IPS DF 6.9 (cell line): ENCODE measurements at regions not wholly inside any gene's neighbourhood (a gene's known extent, or its start where the extent isn't known, plus 50 kb on each side); places are given as distances from the start of the nearest gene placed in this dataset.
"Not testable (repeated sequence)": the region's sequence is repeated elsewhere in the genome, so short reads cannot be mapped to it uniquely, and the experiment has no call there.

Experiments
- DNase-seq: peaks from one replicate; pipeline ENCODE4 v3.0.0-alpha.2; 2013; ENCODE audit warnings: low read depth, low spot score
- H3K27ac ChIP-seq: one replicate; pipeline ENCODE4 v1.5.1; 2013; ENCODE audit warnings: low read length, control low read depth
- H3K27me3 ChIP-seq: 2 replicates; pipeline ENCODE4 v1.6.1; 2013; ENCODE audit warnings: mild to moderate bottlenecking, low read length; ENCODE audit not compliant: control insufficient read depth, insufficient read depth
- H3K36me3 ChIP-seq: 2 replicates; pipeline ENCODE4 v1.6.1; 2013; ENCODE audit warnings: low read length; ENCODE audit not compliant: control insufficient read depth, insufficient read depth
- H3K4me1 ChIP-seq: 2 replicates; pipeline ENCODE4 v1.6.1; 2013; ENCODE audit warnings: low read length; ENCODE audit not compliant: control insufficient read depth, insufficient read depth
- H3K4me3 ChIP-seq: 2 replicates; pipeline ENCODE4 v1.5.1; 2013; ENCODE audit warnings: mild to moderate bottlenecking, low read length
- H3K9me3 ChIP-seq: 2 replicates; pipeline ENCODE4 v1.6.1; 2013; ENCODE audit warnings: low read length, inconsistent platforms; ENCODE audit not compliant: control insufficient read depth, insufficient read depth
- WGBS: extraction: QIAGEN DNeasy Blood & Tissue Kit; methylation state at CpG from one replicate; pipeline ENCODE4 v1.1.7; 2013; ENCODE audit warnings: mixed read lengths, missing lambda C conversion rate; ENCODE audit not compliant: insufficient read length, insufficient coverage; 5-methylcytosine and 5-hydroxymethylcytosine counted together

GRCh38 chr12:126243814-126244440 is 1178.7 kb downstream of the AACS start:
- WGBS = no CpG with 5 or more reads among the region's 4 CpGs
- no peak for DNase-seq
- H3K9me3 ChIP-seq = no peaks in the 10 kb centered on the region

GRCh38 chr12:126247936-126248335 is 1182.7 kb downstream of the AACS start:
- no peak for DNase-seq
- H3K4me1 ChIP-seq = no peaks in the 10 kb centered on the region
- no peaks in the 10 kb centered on the region for H3K9me3 ChIP-seq
- no CpG with 5 or more reads among the region's 1 CpG for WGBS
- H3K27me3 ChIP-seq = no peaks in the 10 kb centered on the region
- H3K36me3 ChIP-seq = no peaks in the 10 kb centered on the region
- no peak overlapping the region for H3K27ac ChIP-seq
- H3K4me3 ChIP-seq = no peak overlapping the region

More at GRCh38 chr12:126243814-126244440, 1178.7 kb downstream of the AACS start:
- Histone ChIP-seq H3K36me3 (no peaks in the 10 kb centered on the region), H3K4me3 (no peak overlapping the region), H3K4me1 (no peaks in the 10 kb centered on the region), H3K27me3 (no peaks in the 10 kb centered on the region), H3K27ac (no peak overlapping the region)

- DNase-seq = no peak
- Histone ChIP-seq H3K36me3 (no peaks in the 10 kb centered on the region), H3K27ac (no peak overlapping the region), H3K4me1 (no peaks in the 10 kb centered on the region), H3K27me3 (no peaks in the 10 kb centered on the region), H3K4me3 (no peak overlapping the region), H3K9me3 (no peaks in the 10 kb centered on the region)
- WGBS = no CpG with 5 or more reads among the region's 8 CpGs
These were observed 1183.7 kb downstream of the AACS start for GRCh38 chr12:126248871-126249403.

- Histone ChIP-seq H3K4me3 (no peak overlapping the region), H3K36me3 (no peaks in the 10 kb centered on the region), H3K4me1 (no peaks in the 10 kb centered on the region; the same call in 1 of the 2 replicates), H3K27me3 (no peaks in the 10 kb centered on the region), H3K9me3 (no peaks in the 10 kb centered on the region), H3K27ac (no peak overlapping the region)
- WGBS = no CpG with 5 or more reads among the region's 3 CpGs
- no peak for DNase-seq
These were observed 1193.0 kb downstream of the AACS start for GRCh38 chr12:126258190-126258589.

- Histone ChIP-seq H3K9me3 (no peaks in the 10 kb centered on the region), H3K36me3 (no peaks in the 10 kb centered on the region), H3K4me3 (no peak overlapping the region), H3K27me3 (no peaks in the 10 kb centered on the region), H3K4me1 (no peaks in the 10 kb centered on the region; the same call in 1 of the 2 replicates), H3K27ac (no peak overlapping the region)
- WGBS = no CpG with 5 or more reads among the region's 5 CpGs
- no peak for DNase-seq
These were observed 1197.6 kb downstream of the AACS start for GRCh38 chr12:126262829-126263228.

GRCh38 chr12:126268222-126268621 is 1203.0 kb downstream of the AACS start:
- Histone ChIP-seq H3K4me3 (no peak overlapping the region), H3K27me3 (no peaks in the 10 kb centered on the region), H3K27ac (no peak overlapping the region), H3K4me1 (no peaks in the 10 kb centered on the region), H3K36me3 (no peaks in the 10 kb centered on the region), H3K9me3 (no peaks in the 10 kb centered on the region)
- no CpG with 5 or more reads among the region's 4 CpGs for WGBS
- DNase-seq = no peak

GRCh38 chr12:126271159-126271558 is 1205.9 kb downstream of the AACS start:
- Histone ChIP-seq H3K4me3 (no peak overlapping the region), H3K36me3 (no peaks in the 10 kb centered on the region), H3K9me3 (no peaks in the 10 kb centered on the region), H3K4me1 (no peaks in the 10 kb centered on the region), H3K27ac (no peak overlapping the region), H3K27me3 (no peaks in the 10 kb centered on the region)
- DNase-seq = no peak
- no CpG with 5 or more reads among the region's 3 CpGs for WGBS

GRCh38 chr12:126282691-126283090 is 1217.5 kb downstream of the AACS start:
- Histone ChIP-seq H3K27ac (no peak overlapping the region), H3K4me3 (no peak overlapping the region), H3K36me3 (no peaks in the 10 kb centered on the region), H3K27me3 (no peaks in the 10 kb centered on the region), H3K9me3 (no peaks in the 10 kb centered on the region), H3K4me1 (no peaks in the 10 kb centered on the region)
- 100% methylated on average over 1 of the region's 4 CpGs for WGBS
- no peak for DNase-seq

- DNase-seq = no peak
- no peak overlapping the region for H3K27ac ChIP-seq
These were observed 1221.0 kb downstream of the AACS start for GRCh38 chr12:126286203-126286602.

GRCh38 chr12:126290456-126290855 is 1225.2 kb downstream of the AACS start:
- Histone ChIP-seq H3K9me3 (no peaks in the 10 kb centered on the region), H3K36me3 (no peaks in the 10 kb centered on the region), H3K4me1 (no peaks in the 10 kb centered on the region), H3K4me3 (no peak overlapping the region), H3K27ac (no peak overlapping the region), H3K27me3 (no peaks in the 10 kb centered on the region)
- no peak for DNase-seq

More at GRCh38 chr12:126286203-126286602, 1221.0 kb downstream of the AACS start:
- no CpG with 5 or more reads among the region's 1 CpG for WGBS
- Histone ChIP-seq H3K27me3 (no peaks in the 10 kb centered on the region), H3K9me3 (no peaks in the 10 kb centered on the region), H3K36me3 (no peaks in the 10 kb centered on the region), H3K4me3 (no peak overlapping the region), H3K4me1 (no peaks in the 10 kb centered on the region)

GRCh38 chr12:126291987-126292386 is 1226.8 kb downstream of the AACS start:
- H3K27ac ChIP-seq, DNase-seq, H3K36me3 ChIP-seq, H3K27me3 ChIP-seq, H3K4me3 ChIP-seq, H3K9me3 ChIP-seq, H3K4me1 ChIP-seq: not testable (repeated sequence)
- no CpG with 5 or more reads among the region's 3 CpGs for WGBS
